ENCODE measurements at regions not wholly inside any gene's neighbourhood (a gene's known extent, or its start where the extent isn't known, plus 50 kb on each side); places are given as distances from the start of the nearest gene placed in this dataset.

DNA sequence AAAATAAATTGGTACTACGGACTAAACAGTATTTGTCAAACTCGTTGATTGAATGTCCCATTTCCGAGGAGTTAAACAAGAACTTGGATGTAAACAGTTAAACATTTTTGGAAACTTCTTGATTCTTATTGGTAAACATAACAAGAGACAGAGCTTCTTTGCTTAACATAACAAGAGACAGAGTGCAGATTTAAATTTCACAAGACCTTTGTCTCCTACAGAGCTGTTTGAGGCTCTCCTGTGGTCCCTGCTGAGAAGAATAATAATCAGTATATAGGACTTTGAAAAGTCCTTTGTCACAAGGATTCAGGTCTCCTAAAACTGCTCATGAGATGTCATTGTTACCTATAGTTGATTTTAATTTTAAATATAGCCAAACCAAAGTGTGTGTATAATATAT is 170.6 kb upstream of the C21orf91 start:
- Histone ChIP-seq H3K27me3 (ENCODE audit: control insufficient read depth, insufficient read depth, low read length) (no peaks in the 10 kb centered on the region), H3K4me1 (ENCODE audit: control insufficient read depth, insufficient read depth, low read length) (no peaks in the 10 kb centered on the region), H3K36me3 (ENCODE audit: control insufficient read depth, insufficient read depth, low read length) (no peaks in the 10 kb centered on the region), H3K9me3 (replicated peaks; ENCODE audit: control insufficient read depth, low read depth, low read length) (peaks cover 11% of the 10 kb centered on the region), H3K4me3 (ENCODE audit: low read length) (no peak overlapping the region), H3K27ac (ENCODE audit: low read length) (no peak overlapping the region)
- no peak for DNase-seq
- WGBS (ENCODE audit: insufficient coverage): no CpG with 5 or more reads among the region's 3 CpGs

- H3K36me3 ChIP-seq (ENCODE audit: control insufficient read depth, insufficient read depth, low read length): no peaks in the 10 kb centered on the region
- no CpG with 5 or more reads among the region's 1 CpG for WGBS (ENCODE audit: insufficient coverage)
- peaks cover 9% of the 10 kb centered on the region for H3K9me3 ChIP-seq (replicated peaks; ENCODE audit: control insufficient read depth, low read depth, low read length)
- no peaks in the 10 kb centered on the region for H3K4me1 ChIP-seq (ENCODE audit: control insufficient read depth, insufficient read depth, low read length)
- no peak overlapping the region for H3K27ac ChIP-seq (ENCODE audit: low read length)
- H3K27me3 ChIP-seq (ENCODE audit: control insufficient read depth, insufficient read depth, low read length): no peaks in the 10 kb centered on the region
- H3K4me3 ChIP-seq (ENCODE audit: low read length): no peak overlapping the region
- no peak for DNase-seq
These were observed 168.9 kb upstream of the C21orf91 start for GRCh38 chr21:17988102-17988437.

DNA sequence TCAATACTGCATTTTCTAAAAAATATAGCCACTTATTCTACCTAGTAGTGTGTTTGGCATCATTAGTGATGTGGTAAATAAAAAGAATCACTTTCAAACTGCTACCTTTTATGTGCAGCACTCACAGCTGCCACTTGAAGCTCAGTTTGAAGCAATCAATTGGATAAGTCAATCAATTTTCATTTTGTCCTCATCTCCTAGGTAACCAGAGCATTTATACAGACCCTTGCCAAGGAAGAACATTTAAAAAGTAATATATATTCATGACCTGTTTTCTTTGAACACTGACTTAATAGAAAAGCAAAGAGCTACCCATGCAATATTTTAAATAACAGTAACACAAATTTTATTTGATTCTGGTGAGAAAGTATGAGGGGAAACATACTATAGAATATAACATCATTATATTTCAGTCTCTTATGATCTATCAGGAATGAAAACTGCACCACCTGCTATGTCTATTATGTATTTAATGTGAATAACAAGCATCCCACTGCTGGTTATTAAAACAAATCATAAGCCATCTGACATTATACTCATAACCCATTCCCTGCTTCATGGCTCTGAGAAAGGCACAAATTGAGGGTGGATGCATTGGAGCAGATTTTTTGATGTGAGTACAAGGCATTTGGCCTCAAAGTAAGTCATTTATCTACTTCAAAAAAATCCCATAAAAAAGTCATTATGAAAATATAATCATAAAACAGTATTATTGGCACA is 168.4 kb upstream of the C21orf91 start:
- no peaks in the 10 kb centered on the region for H3K4me1 ChIP-seq (ENCODE audit: control insufficient read depth, insufficient read depth, low read length)
- peaks cover 7% of the 10 kb centered on the region for H3K9me3 ChIP-seq (replicated peaks; ENCODE audit: control insufficient read depth, low read depth, low read length)
- DNase-seq: peak; percentile 91
- no peak overlapping the region for H3K4me3 ChIP-seq (ENCODE audit: low read length)
- no peak overlapping the region for H3K27ac ChIP-seq (ENCODE audit: low read length)
- no peaks in the 10 kb centered on the region for H3K27me3 ChIP-seq (ENCODE audit: control insufficient read depth, insufficient read depth, low read length)
- no peaks in the 10 kb centered on the region for H3K36me3 ChIP-seq (ENCODE audit: control insufficient read depth, insufficient read depth, low read length)

DNA sequence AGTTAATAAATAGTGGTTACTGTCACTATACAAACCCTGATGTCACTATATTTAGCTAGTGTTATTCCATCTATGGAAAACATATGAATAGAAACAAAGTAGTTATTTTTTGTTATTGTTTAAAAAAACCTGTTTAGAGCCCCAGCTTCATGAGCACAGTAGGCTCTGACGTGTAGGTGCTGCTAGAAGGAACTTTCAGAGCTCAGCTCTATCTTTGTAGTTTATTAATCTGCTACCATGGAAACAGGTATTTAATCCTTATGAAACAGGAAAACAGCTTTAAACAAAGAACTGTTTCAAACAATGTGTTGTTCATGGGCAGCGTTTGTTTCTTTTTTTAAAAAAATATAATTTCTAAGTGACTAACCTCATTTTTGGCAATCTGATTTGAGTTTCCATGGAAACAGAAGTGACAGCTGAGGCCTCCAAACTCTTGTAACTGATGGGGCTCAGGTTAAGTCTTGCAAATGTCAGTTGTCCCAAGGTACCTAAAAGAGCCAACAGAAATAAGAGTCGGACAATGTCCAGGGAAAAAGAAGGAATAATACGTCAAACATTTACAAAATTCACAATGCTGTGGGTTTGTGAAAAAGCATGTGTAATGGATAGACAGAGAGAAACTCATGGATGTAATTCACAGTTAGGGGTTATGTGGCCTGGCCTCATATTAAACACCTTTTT is 162.0 kb upstream of the C21orf91 start:
- peak; percentile 94 for DNase-seq
- Histone ChIP-seq H3K9me3 (replicated peaks; ENCODE audit: control insufficient read depth, low read depth, low read length) (no peaks in the 10 kb centered on the region), H3K36me3 (ENCODE audit: control insufficient read depth, insufficient read depth, low read length) (no peaks in the 10 kb centered on the region), H3K27ac (ENCODE audit: low read length) (peak overlapping the region; percentile 96), H3K4me3 (ENCODE audit: low read length) (no peak overlapping the region), H3K4me1 (ENCODE audit: control insufficient read depth, insufficient read depth, low read length) (peaks cover 13% of the 10 kb centered on the region), H3K27me3 (ENCODE audit: control insufficient read depth, insufficient read depth, low read length) (no peaks in the 10 kb centered on the region)
- no CpG with 5 or more reads among the region's 4 CpGs for WGBS (ENCODE audit: insufficient coverage)

DNA sequence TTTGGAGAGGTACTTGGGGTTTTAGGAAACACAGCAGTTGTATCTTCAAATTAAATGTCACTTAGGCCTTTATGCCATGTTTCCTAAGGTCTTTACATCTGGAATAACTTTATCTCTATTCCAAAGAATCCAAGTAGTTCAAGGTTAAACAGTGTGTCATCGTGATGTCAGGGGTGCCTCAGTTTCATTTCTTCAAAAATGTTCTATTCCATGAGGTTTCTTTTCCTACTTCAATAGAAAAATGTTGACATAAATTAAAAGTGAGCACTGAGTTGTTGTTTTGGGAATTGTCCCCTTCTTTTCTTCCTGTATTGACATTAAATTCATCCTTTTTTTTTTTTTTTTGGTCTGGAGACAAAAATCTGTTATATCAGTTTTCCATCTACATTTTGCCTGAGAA is 160.6 kb upstream of the C21orf91 start:
- Histone ChIP-seq H3K27ac (ENCODE audit: low read length) (peak overlapping the region; percentile 96), H3K9me3 (replicated peaks; ENCODE audit: control insufficient read depth, low read depth, low read length) (no peaks in the 10 kb centered on the region), H3K4me1 (ENCODE audit: control insufficient read depth, insufficient read depth, low read length) (peaks cover 13% of the 10 kb centered on the region), H3K27me3 (ENCODE audit: control insufficient read depth, insufficient read depth, low read length) (no peaks in the 10 kb centered on the region), H3K4me3 (ENCODE audit: low read length) (no peak overlapping the region), H3K36me3 (ENCODE audit: control insufficient read depth, insufficient read depth, low read length) (no peaks in the 10 kb centered on the region)
- no CpG with 5 or more reads among the region's 1 CpG for WGBS (ENCODE audit: insufficient coverage)
- DNase-seq: peak; percentile 90

- no peaks in the 10 kb centered on the region for H3K36me3 ChIP-seq (ENCODE audit: control insufficient read depth, insufficient read depth, low read length)
- H3K27ac ChIP-seq (ENCODE audit: low read length): peak overlapping the region; percentile 96
- no peaks in the 10 kb centered on the region for H3K27me3 ChIP-seq (ENCODE audit: control insufficient read depth, insufficient read depth, low read length)
- DNase-seq: peak; percentile 75
- no peak overlapping the region for H3K4me3 ChIP-seq (ENCODE audit: low read length)
- 60% methylated on average over 1 of the region's 3 CpGs for WGBS (ENCODE audit: insufficient coverage)
- H3K9me3 ChIP-seq (replicated peaks; ENCODE audit: control insufficient read depth, low read depth, low read length): no peaks in the 10 kb centered on the region
- H3K4me1 ChIP-seq (ENCODE audit: control insufficient read depth, insufficient read depth, low read length): peaks cover 13% of the 10 kb centered on the region
These were observed 159.7 kb upstream of the C21orf91 start for GRCh38 chr21:17978895-17979294.

DNA sequence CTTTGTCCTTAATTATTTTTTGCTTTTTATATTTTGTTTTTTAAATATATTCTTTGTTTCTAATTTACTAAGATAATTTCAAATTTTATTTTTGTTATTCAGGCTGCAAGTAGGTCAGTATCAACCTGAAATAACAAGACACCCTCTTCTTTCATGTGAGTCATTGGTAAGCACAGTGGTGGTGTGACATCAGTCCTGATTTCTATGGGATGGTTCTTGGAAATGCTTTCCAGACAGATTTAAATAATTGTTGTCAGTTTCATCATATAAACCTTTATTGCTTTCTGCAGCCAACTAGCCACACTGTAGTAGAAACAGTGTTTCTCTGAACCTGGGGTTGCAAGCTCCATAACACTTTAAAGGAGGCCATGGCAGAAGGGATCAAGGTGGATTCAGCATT is 157.5 kb upstream of the C21orf91 start:
- peaks cover 13% of the 10 kb centered on the region for H3K4me1 ChIP-seq (ENCODE audit: control insufficient read depth, insufficient read depth, low read length)
- H3K9me3 ChIP-seq (replicated peaks; ENCODE audit: control insufficient read depth, low read depth, low read length): no peaks in the 10 kb centered on the region
- H3K4me3 ChIP-seq (ENCODE audit: low read length): no peak overlapping the region
- H3K36me3 ChIP-seq (ENCODE audit: control insufficient read depth, insufficient read depth, low read length): no peaks in the 10 kb centered on the region
- no peak overlapping the region for H3K27ac ChIP-seq (ENCODE audit: low read length)
- H3K27me3 ChIP-seq (ENCODE audit: control insufficient read depth, insufficient read depth, low read length): no peaks in the 10 kb centered on the region
- no peak for DNase-seq

- Histone ChIP-seq H3K9me3 (replicated peaks; ENCODE audit: control insufficient read depth, low read depth, low read length) (no peaks in the 10 kb centered on the region), H3K36me3 (ENCODE audit: control insufficient read depth, insufficient read depth, low read length) (no peaks in the 10 kb centered on the region), H3K27ac (ENCODE audit: low read length) (no peak overlapping the region), H3K27me3 (ENCODE audit: control insufficient read depth, insufficient read depth, low read length) (no peaks in the 10 kb centered on the region), H3K4me3 (ENCODE audit: low read length) (no peak overlapping the region), H3K4me1 (ENCODE audit: control insufficient read depth, insufficient read depth, low read length) (peaks cover 12% of the 10 kb centered on the region)
- DNase-seq: no peak
- WGBS (ENCODE audit: insufficient coverage): no CpG with 5 or more reads among the region's 2 CpGs
These were observed 157.0 kb upstream of the C21orf91 start for GRCh38 chr21:17976139-17976538.

DNA sequence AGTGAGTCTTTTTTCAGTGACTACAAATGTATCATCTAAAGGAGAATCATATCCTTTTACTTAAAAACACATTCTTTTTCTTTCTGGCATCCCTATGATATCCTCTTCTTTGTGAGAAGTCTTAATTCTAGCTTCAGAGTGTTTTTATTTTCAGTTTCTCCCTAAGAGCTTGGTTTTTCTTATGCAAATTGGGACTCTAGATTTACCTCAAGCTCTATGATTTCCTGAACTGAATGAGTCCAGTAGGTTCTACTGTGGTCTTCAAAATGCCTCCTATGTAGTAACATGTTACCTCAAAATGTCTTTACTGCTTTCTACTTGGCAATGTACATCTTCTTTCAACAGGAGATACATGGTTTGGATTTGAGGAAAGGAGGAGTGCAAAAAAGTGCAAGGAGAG is 148.2 kb upstream of the C21orf91 start:
- Histone ChIP-seq H3K4me1 (ENCODE audit: control insufficient read depth, insufficient read depth, low read length) (peaks cover 1% of the 10 kb centered on the region), H3K27ac (ENCODE audit: low read length) (no peak overlapping the region), H3K36me3 (ENCODE audit: control insufficient read depth, insufficient read depth, low read length) (no peaks in the 10 kb centered on the region), H3K9me3 (replicated peaks; ENCODE audit: control insufficient read depth, low read depth, low read length) (no peaks in the 10 kb centered on the region), H3K27me3 (ENCODE audit: control insufficient read depth, insufficient read depth, low read length) (no peaks in the 10 kb centered on the region), H3K4me3 (ENCODE audit: low read length) (no peak overlapping the region)
- no peak for DNase-seq

DNA sequence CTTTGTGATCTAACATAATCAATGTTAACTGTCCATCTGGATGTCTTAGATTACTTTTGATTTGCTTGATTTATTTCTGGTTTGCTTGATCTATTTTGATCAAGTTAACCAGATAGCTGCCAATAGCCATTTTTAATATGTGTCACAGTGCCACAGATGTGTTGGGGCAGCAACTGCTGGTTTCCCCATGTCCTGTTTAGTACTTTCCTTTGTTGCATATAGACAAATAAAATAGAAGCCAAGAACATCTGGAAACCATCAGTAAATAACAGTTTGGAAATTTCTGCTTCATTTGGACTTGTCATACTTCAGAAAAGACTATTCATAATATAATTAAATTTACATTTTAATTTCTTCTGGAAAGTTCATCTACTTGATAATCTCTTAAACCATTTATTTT is 145.6 kb upstream of the C21orf91 start:
- no peaks in the 10 kb centered on the region for H3K27me3 ChIP-seq (ENCODE audit: control insufficient read depth, insufficient read depth, low read length)
- H3K4me3 ChIP-seq (ENCODE audit: low read length): no peak overlapping the region
- peak; percentile 91 for DNase-seq
- H3K4me1 ChIP-seq (ENCODE audit: control insufficient read depth, insufficient read depth, low read length): peaks cover 2% of the 10 kb centered on the region
- H3K27ac ChIP-seq (ENCODE audit: low read length): peak overlapping the region; percentile 66
- no peaks in the 10 kb centered on the region for H3K9me3 ChIP-seq (replicated peaks; ENCODE audit: control insufficient read depth, low read depth, low read length)
- H3K36me3 ChIP-seq (ENCODE audit: control insufficient read depth, insufficient read depth, low read length): no peaks in the 10 kb centered on the region

DNA sequence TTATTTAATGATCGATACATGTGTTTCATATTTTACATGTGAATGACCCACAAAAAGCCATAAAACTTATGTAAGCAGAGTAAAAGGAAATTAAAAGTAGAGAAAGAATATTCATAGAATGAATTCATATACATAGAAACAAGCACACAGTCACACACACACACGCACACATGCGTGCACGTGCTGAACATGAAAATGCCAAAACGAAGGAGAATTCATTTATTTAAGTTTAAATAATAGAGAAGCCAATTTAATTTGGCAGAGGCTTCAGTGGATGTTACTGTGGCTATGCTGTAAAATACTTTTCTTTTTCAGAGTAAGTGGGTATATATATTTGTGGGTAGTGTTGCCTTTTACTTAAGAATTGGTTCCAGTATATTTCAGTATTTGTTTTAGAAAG is 145.0 kb upstream of the C21orf91 start:
- H3K4me3 ChIP-seq (ENCODE audit: low read length): no peak overlapping the region
- H3K36me3 ChIP-seq (ENCODE audit: control insufficient read depth, insufficient read depth, low read length): no peaks in the 10 kb centered on the region
- no peaks in the 10 kb centered on the region for H3K9me3 ChIP-seq (replicated peaks; ENCODE audit: control insufficient read depth, low read depth, low read length)
- no peaks in the 10 kb centered on the region for H3K27me3 ChIP-seq (ENCODE audit: control insufficient read depth, insufficient read depth, low read length)
- DNase-seq: peak; percentile 79
- WGBS (ENCODE audit: insufficient coverage): no CpG with 5 or more reads among the region's 5 CpGs
- peak overlapping the region; percentile 50 for H3K27ac ChIP-seq (ENCODE audit: low read length)
- peaks cover 2% of the 10 kb centered on the region for H3K4me1 ChIP-seq (ENCODE audit: control insufficient read depth, insufficient read depth, low read length)

Data from muscle of leg (tissue), 3 donors.